A549 (cell line): ENCODE measurements at regions not wholly inside any gene's neighbourhood (a gene's known extent, or its start where the extent isn't known, plus 50 kb on each side); places are given as distances from the start of the nearest gene placed in this dataset.

Experiments
- CEBPB ChIP-seq, 2 experiments: fragments of >200 bp in 1 of 2; sonication (Bioruptor Twin) in 1 of 2; formaldehyde crosslinking in 1 of 2; IDR thresholded peaks; 2 replicates each; pipeline ENCODE4 v1.6.1; 2012 to 2016
- CHD2 ChIP-seq: fragments of 150-350 bp; IDR thresholded peaks from 2 replicates; pipeline ENCODE4 v1.6.1; 2014; ENCODE audit warnings: low read length; ENCODE audit not compliant: partially characterized antibody
- CTCF ChIP-seq: fragments of >200 bp; sonication (Bioruptor Twin); formaldehyde crosslinking; IDR thresholded peaks from 3 replicates; pipeline ENCODE4 v1.5.1; 2016
- EP300 ChIP-seq, 2 experiments: fragments of >200 bp; sonication (Bioruptor Twin); formaldehyde crosslinking; IDR thresholded peaks; 2 replicates in 1 of 2; 3 replicates in 1 of 2; pipeline ENCODE4 v1.6.1; 2016 to 2017
- HOXB5 ChIP-seq: fragments of 250-450 bp; sonication (Bioruptor Pico); IDR thresholded peaks from 2 replicates; pipeline ENCODE4 v1.5.0; 2020; ENCODE audit warnings: mild to moderate bottlenecking, moderate library complexity
- MAX ChIP-seq: IDR thresholded peaks from 2 replicates; pipeline ENCODE4 v1.6.1; 2012
- MYC ChIP-seq: IDR thresholded peaks from 2 replicates; pipeline ENCODE4 v1.6.1; 2012; ENCODE audit warnings: mild to moderate bottlenecking, inconsistent platforms, low read length, improper control_type of control experiment, borderline replicate concordance
- PBX3 ChIP-seq: IDR thresholded peaks from 2 replicates; pipeline ENCODE4 v1.6.1; 2012
- POLR2A ChIP-seq: IDR thresholded peaks from 2 replicates; pipeline ENCODE4 v1.6.1; 2012; ENCODE audit warnings: mild to moderate bottlenecking, low read length
- RCOR1 ChIP-seq: fragments of 150-350 bp; IDR thresholded peaks from 2 replicates; pipeline ENCODE4 v1.6.1; 2014; ENCODE audit warnings: antibody characterized with exemption, low read length, low read depth
- RNF2 ChIP-seq: fragments of 200-600 bp; sonication (generic); IDR thresholded peaks from 2 replicates; pipeline ENCODE4 v1.6.1; 2016; ENCODE audit warnings: low read depth, mild to moderate bottlenecking, antibody characterized with exemption, moderate library complexity, borderline replicate concordance
- ZFP36 ChIP-seq: fragments of 450-650 bp; IDR thresholded peaks from 2 replicates; pipeline ENCODE4 v1.6.1; 2014; ENCODE audit warnings: borderline replicate concordance; ENCODE audit not compliant: partially characterized antibody
- TF ChIP-seq, protein P1 (sequence below): fragments of 200-600 bp; sonication (generic); IDR thresholded peaks from 2 replicates; pipeline ENCODE4 v1.6.1; 2016; ENCODE audit warnings: antibody characterized with exemption, mild to moderate bottlenecking, moderate library complexity
- TF ChIP-seq, protein P2 (sequence below): fragments of 150-350 bp; IDR thresholded peaks from 2 replicates; pipeline ENCODE4 v1.6.1; 2014; ENCODE audit warnings: low read depth, mild to moderate bottlenecking, low read length

DNA sequence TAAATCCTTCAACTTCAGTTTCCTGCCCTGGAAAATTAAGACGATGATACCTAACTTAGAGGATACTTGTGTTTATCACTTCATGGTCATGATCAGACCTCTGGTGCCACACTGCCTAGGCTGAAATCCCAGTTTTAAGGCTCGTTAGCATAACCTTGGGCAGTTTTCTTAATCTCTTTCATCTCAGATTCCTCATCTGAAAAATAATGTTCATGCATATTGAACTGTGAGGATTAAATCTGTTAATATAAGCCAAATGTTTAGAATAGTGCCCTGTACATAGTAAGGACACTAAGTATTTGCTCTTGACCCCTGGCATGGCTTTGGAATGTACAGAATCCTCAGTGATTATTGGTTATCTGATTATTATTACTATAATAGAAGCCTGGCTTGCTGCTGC lies 79.7 kb downstream of the OGFRL1 start:
- TF ChIP-seq CTCF (no peak), POLR2A (no peak), RCOR1 (no peak), EP300 (IDR thresholded peaks at IDR 0.05) (no peak), HOXB5 (CRISPR knock-in tag) (no peak), PBX3 (no peak), ZFP36 (no peak), MAX (no peak), RNF2 (no peak), MYC (no peak), CHD2 (no peak), CEBPB (IDR thresholded peaks at IDR 0.05) (no peak)
- TF ChIP-seq, protein P1, sequence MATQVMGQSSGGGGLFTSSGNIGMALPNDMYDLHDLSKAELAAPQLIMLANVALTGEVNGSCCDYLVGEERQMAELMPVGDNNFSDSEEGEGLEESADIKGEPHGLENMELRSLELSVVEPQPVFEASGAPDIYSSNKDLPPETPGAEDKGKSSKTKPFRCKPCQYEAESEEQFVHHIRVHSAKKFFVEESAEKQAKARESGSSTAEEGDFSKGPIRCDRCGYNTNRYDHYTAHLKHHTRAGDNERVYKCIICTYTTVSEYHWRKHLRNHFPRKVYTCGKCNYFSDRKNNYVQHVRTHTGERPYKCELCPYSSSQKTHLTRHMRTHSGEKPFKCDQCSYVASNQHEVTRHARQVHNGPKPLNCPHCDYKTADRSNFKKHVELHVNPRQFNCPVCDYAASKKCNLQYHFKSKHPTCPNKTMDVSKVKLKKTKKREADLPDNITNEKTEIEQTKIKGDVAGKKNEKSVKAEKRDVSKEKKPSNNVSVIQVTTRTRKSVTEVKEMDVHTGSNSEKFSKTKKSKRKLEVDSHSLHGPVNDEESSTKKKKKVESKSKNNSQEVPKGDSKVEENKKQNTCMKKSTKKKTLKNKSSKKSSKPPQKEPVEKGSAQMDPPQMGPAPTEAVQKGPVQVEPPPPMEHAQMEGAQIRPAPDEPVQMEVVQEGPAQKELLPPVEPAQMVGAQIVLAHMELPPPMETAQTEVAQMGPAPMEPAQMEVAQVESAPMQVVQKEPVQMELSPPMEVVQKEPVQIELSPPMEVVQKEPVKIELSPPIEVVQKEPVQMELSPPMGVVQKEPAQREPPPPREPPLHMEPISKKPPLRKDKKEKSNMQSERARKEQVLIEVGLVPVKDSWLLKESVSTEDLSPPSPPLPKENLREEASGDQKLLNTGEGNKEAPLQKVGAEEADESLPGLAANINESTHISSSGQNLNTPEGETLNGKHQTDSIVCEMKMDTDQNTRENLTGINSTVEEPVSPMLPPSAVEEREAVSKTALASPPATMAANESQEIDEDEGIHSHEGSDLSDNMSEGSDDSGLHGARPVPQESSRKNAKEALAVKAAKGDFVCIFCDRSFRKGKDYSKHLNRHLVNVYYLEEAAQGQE, result no peak
- TF ChIP-seq, protein P2, sequence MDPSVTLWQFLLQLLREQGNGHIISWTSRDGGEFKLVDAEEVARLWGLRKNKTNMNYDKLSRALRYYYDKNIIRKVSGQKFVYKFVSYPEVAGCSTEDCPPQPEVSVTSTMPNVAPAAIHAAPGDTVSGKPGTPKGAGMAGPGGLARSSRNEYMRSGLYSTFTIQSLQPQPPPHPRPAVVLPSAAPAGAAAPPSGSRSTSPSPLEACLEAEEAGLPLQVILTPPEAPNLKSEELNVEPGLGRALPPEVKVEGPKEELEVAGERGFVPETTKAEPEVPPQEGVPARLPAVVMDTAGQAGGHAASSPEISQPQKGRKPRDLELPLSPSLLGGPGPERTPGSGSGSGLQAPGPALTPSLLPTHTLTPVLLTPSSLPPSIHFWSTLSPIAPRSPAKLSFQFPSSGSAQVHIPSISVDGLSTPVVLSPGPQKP, result no peak
